ENCODE measurements at regions not wholly inside any gene's neighbourhood (a gene's known extent, or its start where the extent isn't known, plus 50 kb on each side); places are given as distances from the start of the nearest gene placed in this dataset.

- no peaks in the 10 kb centered on the region for H3K9me3 ChIP-seq (ENCODE audit: control insufficient read depth, low read length)
- H3K4me3 ChIP-seq (ENCODE audit: low read depth, low read length) = no peak overlapping the region
- no peak overlapping the region for H3K4me2 ChIP-seq (ENCODE audit: low read length)
- H3K4me1 ChIP-seq = no peaks in the 10 kb centered on the region
- no peak overlapping the region for H3K9ac ChIP-seq
- no peak for TF ChIP-seq CTCF (IDR thresholded peaks at IDR 0.05)
- H3K36me3 ChIP-seq (ENCODE audit: control insufficient read depth, insufficient read depth, low read length) = no peaks in the 10 kb centered on the region
- no peaks in the 10 kb centered on the region for H3K27me3 ChIP-seq (ENCODE audit: control insufficient read depth, insufficient read depth, low read length)
- no peaks in the 10 kb centered on the region for H3K79me2 ChIP-seq
- H3K27ac ChIP-seq = no peak overlapping the region
- H2AFZ ChIP-seq = no peak overlapping the region
Measured at GRCh38 chr18:76223403-76223802, 271.6 kb downstream of the ZNF516 start.

- no peak overlapping the region for H3K27ac ChIP-seq
- no peak overlapping the region for H3K9ac ChIP-seq
- no peaks in the 10 kb centered on the region for H3K36me3 ChIP-seq (ENCODE audit: control insufficient read depth, insufficient read depth, low read length)
- H3K4me2 ChIP-seq (ENCODE audit: low read length) = no peak overlapping the region
- H3K79me2 ChIP-seq = no peaks in the 10 kb centered on the region
- H3K27me3 ChIP-seq (ENCODE audit: control insufficient read depth, insufficient read depth, low read length) = no peaks in the 10 kb centered on the region
- no peak overlapping the region for H3K4me3 ChIP-seq (ENCODE audit: low read depth, low read length)
- H3K9me3 ChIP-seq (ENCODE audit: control insufficient read depth, low read length) = no peaks in the 10 kb centered on the region
- TF ChIP-seq CTCF (IDR thresholded peaks at IDR 0.05) = no peak
- no peaks in the 10 kb centered on the region for H3K4me1 ChIP-seq
- no peak overlapping the region for H2AFZ ChIP-seq
Measured at GRCh38 chr18:76219023-76219422, 276.0 kb downstream of the ZNF516 start.

GRCh38 chr18:76216096-76216495, 278.9 kb downstream of the ZNF516 start:
- Histone ChIP-seq H3K79me2 (no peaks in the 10 kb centered on the region), H2AFZ (no peak overlapping the region), H3K9me3 (ENCODE audit: control insufficient read depth, low read length) (no peaks in the 10 kb centered on the region), H3K27ac (no peak overlapping the region), H3K9ac (no peak overlapping the region), H3K36me3 (ENCODE audit: control insufficient read depth, insufficient read depth, low read length) (no peaks in the 10 kb centered on the region), H3K4me1 (no peaks in the 10 kb centered on the region), H3K4me2 (ENCODE audit: low read length) (no peak overlapping the region), H3K27me3 (ENCODE audit: control insufficient read depth, insufficient read depth, low read length) (no peaks in the 10 kb centered on the region), H3K4me3 (ENCODE audit: low read depth, low read length) (no peak overlapping the region)
- TF ChIP-seq CTCF (IDR thresholded peaks at IDR 0.05) = no peak

GRCh38 chr18:76213991-76214390, 281.1 kb downstream of the ZNF516 start:
- no peaks in the 10 kb centered on the region for H3K27me3 ChIP-seq (ENCODE audit: control insufficient read depth, insufficient read depth, low read length)
- no peak overlapping the region for H3K27ac ChIP-seq
- H3K4me1 ChIP-seq = no peaks in the 10 kb centered on the region
- H2AFZ ChIP-seq = no peak overlapping the region
- H3K79me2 ChIP-seq = no peaks in the 10 kb centered on the region
- H3K4me2 ChIP-seq (ENCODE audit: low read length) = no peak overlapping the region
- no peak overlapping the region for H3K9ac ChIP-seq
- H3K36me3 ChIP-seq (ENCODE audit: control insufficient read depth, insufficient read depth, low read length) = no peaks in the 10 kb centered on the region
- H3K9me3 ChIP-seq (ENCODE audit: control insufficient read depth, low read length) = no peaks in the 10 kb centered on the region
- TF ChIP-seq CTCF (IDR thresholded peaks at IDR 0.05) = no peak
- no peak overlapping the region for H3K4me3 ChIP-seq (ENCODE audit: low read depth, low read length)

GRCh38 chr18:76212960-76213359, 282.1 kb downstream of the ZNF516 start:
- Histone ChIP-seq H3K4me2 (ENCODE audit: low read length) (no peak overlapping the region), H3K36me3 (ENCODE audit: control insufficient read depth, insufficient read depth, low read length) (no peaks in the 10 kb centered on the region), H3K79me2 (no peaks in the 10 kb centered on the region), H2AFZ (no peak overlapping the region), H3K27me3 (ENCODE audit: control insufficient read depth, insufficient read depth, low read length) (no peaks in the 10 kb centered on the region), H3K4me1 (no peaks in the 10 kb centered on the region), H3K27ac (no peak overlapping the region), H3K9ac (no peak overlapping the region), H3K9me3 (ENCODE audit: control insufficient read depth, low read length) (no peaks in the 10 kb centered on the region), H3K4me3 (ENCODE audit: low read depth, low read length) (no peak overlapping the region)
- no peak for TF ChIP-seq CTCF (IDR thresholded peaks at IDR 0.05)
